Duodenal mucosa (tissue), 2 donors: ENCODE measurements at regions not wholly inside any gene's neighbourhood (a gene's known extent, or its start where the extent isn't known, plus 50 kb on each side); places are given as distances from the start of the nearest gene placed in this dataset.

ENCODE experiments used
- H3K27ac ChIP-seq: one replicate; pipeline ENCODE4 v1.7.0; 2013; ENCODE audit warnings: low read depth, low read length
- H3K27me3 ChIP-seq, 2 donors: one replicate each; pipeline ENCODE4 v1.7.0; 2013; ENCODE audit warnings: low read length in 2 of 2, control low read depth in 1 of 2; ENCODE audit not compliant: insufficient read depth in 2 of 2, control insufficient read depth in 1 of 2
- H3K36me3 ChIP-seq, 2 donors: one replicate each; pipeline ENCODE4 v1.7.0; 2013; ENCODE audit warnings: low read length in 2 of 2, control low read depth in 1 of 2; ENCODE audit not compliant: insufficient read depth in 2 of 2, control insufficient read depth in 1 of 2
- H3K4me1 ChIP-seq, 2 donors: one replicate each; pipeline ENCODE4 v1.7.0; 2013; ENCODE audit warnings: low read length in 2 of 2, control low read depth in 1 of 2; ENCODE audit not compliant: insufficient read depth in 2 of 2, control insufficient read depth in 1 of 2
- H3K4me3 ChIP-seq, 2 donors: one replicate each; pipeline ENCODE4 v1.7.0; 2013; ENCODE audit warnings: low read length in 2 of 2, low read depth in 1 of 2
- H3K9ac ChIP-seq, 2 donors: one replicate each; pipeline ENCODE4 v1.7.0; 2013; ENCODE audit warnings: low read length in 2 of 2, low read depth in 1 of 2
- H3K9me3 ChIP-seq, 2 donors: one replicate each; pipeline ENCODE4 v1.7.0; 2013; ENCODE audit warnings: low read length in 2 of 2, control low read depth in 1 of 2; ENCODE audit not compliant: control insufficient read depth in 1 of 2

- Histone ChIP-seq H3K27me3 (no peaks in the 10 kb centered on the region), H3K9me3 (no peaks in the 10 kb centered on the region), H3K36me3 (no peaks in the 10 kb centered on the region), H3K4me1 (no peaks in the 10 kb centered on the region), H3K4me3 (no peak overlapping the region), H3K9ac (no peak overlapping the region), H3K27ac (no peak overlapping the region)
Observed at GRCh38 chr16:8230497-8230896, 359.8 kb downstream of the TMEM114 start.

GRCh38 chr16:8229011-8229520 lies 361.2 kb downstream of the TMEM114 start:
- Histone ChIP-seq H3K36me3 (no peaks in the 10 kb centered on the region), H3K4me1 (no peaks in the 10 kb centered on the region), H3K9ac (no peak overlapping the region), H3K4me3 (no peak overlapping the region), H3K27me3 (no peaks in the 10 kb centered on the region), H3K9me3 (no peaks in the 10 kb centered on the region), H3K27ac (no peak overlapping the region)

GRCh38 chr16:8217201-8217600 lies 373.1 kb downstream of the TMEM114 start:
- Histone ChIP-seq H3K27ac (no peak overlapping the region), H3K4me3 (no peak overlapping the region), H3K9me3 (no peaks in the 10 kb centered on the region), H3K9ac (no peak overlapping the region), H3K4me1 (no peaks in the 10 kb centered on the region), H3K36me3 (no peaks in the 10 kb centered on the region), H3K27me3 (no peaks in the 10 kb centered on the region)

- Histone ChIP-seq H3K9me3 (no peaks in the 10 kb centered on the region), H3K4me1 (no peaks in the 10 kb centered on the region), H3K27ac (no peak overlapping the region), H3K9ac (no peak overlapping the region), H3K36me3 (no peaks in the 10 kb centered on the region), H3K27me3 (no peaks in the 10 kb centered on the region), H3K4me3 (no peak overlapping the region)
Observed at GRCh38 chr16:8204769-8205168, 385.5 kb downstream of the TMEM114 start.

- no peak overlapping the region for H3K9ac ChIP-seq
- H3K4me3 ChIP-seq = no peak overlapping the region
- H3K36me3 ChIP-seq = no peaks in the 10 kb centered on the region
- H3K9me3 ChIP-seq = no peaks in the 10 kb centered on the region
- no peak overlapping the region for H3K27ac ChIP-seq
- H3K4me1 ChIP-seq = no peaks in the 10 kb centered on the region
- H3K27me3 ChIP-seq = no peaks in the 10 kb centered on the region
Observed at GRCh38 chr16:8204096-8204495, 386.2 kb downstream of the TMEM114 start.

GRCh38 chr16:8203101-8203500 lies 387.2 kb downstream of the TMEM114 start:
- no peak overlapping the region for H3K4me3 ChIP-seq
- H3K4me1 ChIP-seq = no peaks in the 10 kb centered on the region
- H3K9ac ChIP-seq = no peak overlapping the region
- no peaks in the 10 kb centered on the region for H3K27me3 ChIP-seq
- no peaks in the 10 kb centered on the region for H3K36me3 ChIP-seq
- H3K9me3 ChIP-seq = no peaks in the 10 kb centered on the region
- H3K27ac ChIP-seq = no peak overlapping the region

GRCh38 chr16:8200839-8201238 lies 389.5 kb downstream of the TMEM114 start:
- Histone ChIP-seq H3K4me1 (no peaks in the 10 kb centered on the region), H3K4me3 (no peak overlapping the region), H3K27ac (no peak overlapping the region), H3K9ac (no peak overlapping the region), H3K9me3 (no peaks in the 10 kb centered on the region), H3K36me3 (no peaks in the 10 kb centered on the region), H3K27me3 (no peaks in the 10 kb centered on the region)

GRCh38 chr16:8199390-8199789 lies 390.9 kb downstream of the TMEM114 start:
- no peaks in the 10 kb centered on the region for H3K4me1 ChIP-seq
- H3K9me3 ChIP-seq = no peaks in the 10 kb centered on the region
- no peak overlapping the region for H3K27ac ChIP-seq
- no peaks in the 10 kb centered on the region for H3K36me3 ChIP-seq
- H3K9ac ChIP-seq = no peak overlapping the region
- H3K27me3 ChIP-seq = no peaks in the 10 kb centered on the region
- H3K4me3 ChIP-seq = no peak overlapping the region

- Histone ChIP-seq H3K9me3 (no peaks in the 10 kb centered on the region), H3K4me3 (no peak overlapping the region), H3K27ac (no peak overlapping the region), H3K9ac (no peak overlapping the region), H3K36me3 (no peaks in the 10 kb centered on the region), H3K4me1 (no peaks in the 10 kb centered on the region), H3K27me3 (no peaks in the 10 kb centered on the region)
Observed at GRCh38 chr16:8194794-8195193, 395.5 kb downstream of the TMEM114 start.

- H3K27me3 ChIP-seq = no peaks in the 10 kb centered on the region
- H3K9ac ChIP-seq = no peak overlapping the region
- H3K4me3 ChIP-seq = no peak overlapping the region
- H3K9me3 ChIP-seq = no peaks in the 10 kb centered on the region
- H3K36me3 ChIP-seq = no peaks in the 10 kb centered on the region
- H3K27ac ChIP-seq = no peak overlapping the region
- H3K4me1 ChIP-seq = no peaks in the 10 kb centered on the region
Observed at GRCh38 chr16:8188841-8189240, 401.5 kb downstream of the TMEM114 start.

- Histone ChIP-seq H3K27ac (no peak overlapping the region), H3K9me3 (no peaks in the 10 kb centered on the region), H3K27me3 (no peaks in the 10 kb centered on the region), H3K4me3 (no peak overlapping the region), H3K4me1 (no peaks in the 10 kb centered on the region), H3K36me3 (no peaks in the 10 kb centered on the region), H3K9ac (no peak overlapping the region)
Observed at GRCh38 chr16:8187782-8188372, 402.4 kb downstream of the TMEM114 start.
